ENCODE measurements at regions not wholly inside any gene's neighbourhood (a gene's known extent, or its start where the extent isn't known, plus 50 kb on each side); places are given as distances from the start of the nearest gene placed in this dataset.

DNA sequence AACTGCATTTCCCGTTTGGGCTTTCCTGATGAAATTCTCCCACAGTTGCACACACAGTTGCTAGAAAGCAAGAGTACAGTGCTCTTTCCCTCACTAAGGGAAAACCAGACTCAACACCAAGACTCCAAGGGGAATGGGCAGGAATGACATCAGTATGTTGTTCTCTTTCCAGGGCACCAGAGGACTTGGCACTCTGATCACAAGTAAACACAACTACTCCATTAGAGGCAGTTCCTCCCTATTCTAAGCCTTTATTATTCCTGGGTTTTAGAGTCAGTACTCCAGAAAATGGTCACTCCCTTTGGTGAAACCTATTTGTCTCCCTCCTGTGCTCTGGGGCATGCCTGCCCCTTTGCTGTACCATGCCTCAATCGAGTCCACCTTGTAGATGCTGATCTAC is 52.3 kb upstream of the VGLL4 start:
- CTCF ChIA-PET = no interaction called here
- H3K9me3 Mint-ChIP-seq = no peaks in the 10 kb centered on the region
- intact Hi-C loops (cut with micrococcal nuclease) = no loop called here
- ATAC-seq = no peak
- H3K27ac Mint-ChIP-seq = no peak overlapping the region
- no peak for DNase-seq
- POLR2A ChIA-PET = no interaction called here
- TF ChIP-seq, protein P1, sequence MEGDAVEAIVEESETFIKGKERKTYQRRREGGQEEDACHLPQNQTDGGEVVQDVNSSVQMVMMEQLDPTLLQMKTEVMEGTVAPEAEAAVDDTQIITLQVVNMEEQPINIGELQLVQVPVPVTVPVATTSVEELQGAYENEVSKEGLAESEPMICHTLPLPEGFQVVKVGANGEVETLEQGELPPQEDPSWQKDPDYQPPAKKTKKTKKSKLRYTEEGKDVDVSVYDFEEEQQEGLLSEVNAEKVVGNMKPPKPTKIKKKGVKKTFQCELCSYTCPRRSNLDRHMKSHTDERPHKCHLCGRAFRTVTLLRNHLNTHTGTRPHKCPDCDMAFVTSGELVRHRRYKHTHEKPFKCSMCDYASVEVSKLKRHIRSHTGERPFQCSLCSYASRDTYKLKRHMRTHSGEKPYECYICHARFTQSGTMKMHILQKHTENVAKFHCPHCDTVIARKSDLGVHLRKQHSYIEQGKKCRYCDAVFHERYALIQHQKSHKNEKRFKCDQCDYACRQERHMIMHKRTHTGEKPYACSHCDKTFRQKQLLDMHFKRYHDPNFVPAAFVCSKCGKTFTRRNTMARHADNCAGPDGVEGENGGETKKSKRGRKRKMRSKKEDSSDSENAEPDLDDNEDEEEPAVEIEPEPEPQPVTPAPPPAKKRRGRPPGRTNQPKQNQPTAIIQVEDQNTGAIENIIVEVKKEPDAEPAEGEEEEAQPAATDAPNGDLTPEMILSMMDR (IDR thresholded peaks at IDR 0.05) = no peak
- H3K36me3 Mint-ChIP-seq (ENCODE audit: low read depth) = no peaks in the 10 kb centered on the region
- no peaks in the 10 kb centered on the region for H3K27me3 Mint-ChIP-seq
- no peaks in the 10 kb centered on the region for H3K4me1 Mint-ChIP-seq (ENCODE audit: low read depth)
- H3K4me3 Mint-ChIP-seq = no peak overlapping the region

Data from activated CD8-positive, alpha-beta T cell treated with anti-CD3 and anti-CD28 coated beads for 36 hours (primary cell).